ENCODE measurements at regions not wholly inside any gene's neighbourhood (a gene's known extent, or its start where the extent isn't known, plus 50 kb on each side); places are given as distances from the start of the nearest gene placed in this dataset.

GRCh38 chr3:177541541-177541940, 344.3 kb upstream of the TBL1XR1 start:
- no peak for TF ChIP-seq CTCF (IDR thresholded peaks at IDR 0.05)
- no peak for TF ChIP-seq POLR2A (IDR thresholded peaks at IDR 0.05)

Measured in thyroid gland (tissue), 4 donors.